OCI-LY7 (cell line): ENCODE measurements at regions not wholly inside any gene's neighbourhood (a gene's known extent, or its start where the extent isn't known, plus 50 kb on each side); places are given as distances from the start of the nearest gene placed in this dataset.

Source experiments
- BruUV-seq: library from RNA; stranded (reverse); fragments of 400-500 nt; replicated peaks from 2 replicates; lab custom pipeline; 2021; lab: Mats Ljungman, UMichigan
- CTCF ChIA-PET: fragments of 300-600 bp; sonication (Branson Sonifier 250); formaldehyde crosslinking; loops from one replicate; lab custom pipeline; 2022; ENCODE audit warnings: antibody characterized with exemption; ENCODE audit not compliant: unreplicated experiment; lab: Charles Lee
- POLR2A ChIA-PET: fragments of 300-600 bp; sonication (Branson Sonifier 250); formaldehyde crosslinking; loops from one replicate; lab custom pipeline; 2022; ENCODE audit warnings: antibody characterized with exemption; lab: Charles Lee
- DNase-seq: peaks from one replicate; pipeline ENCODE4 v3.0.0-alpha.2; 2015; ENCODE audit warnings: low spot score
- H2AFZ ChIP-seq: fragments of 200-600 bp; sonication (generic), shearing (Covaris generic); 2 replicates; pipeline ENCODE4 v1.6.1; 2014; ENCODE audit warnings: mild to moderate bottlenecking, antibody characterized with exemption, low read length, moderate library complexity
- H3K27ac ChIP-seq: fragments of 200-600 bp; sonication (generic); 2 replicates; pipeline ENCODE4 v1.5.1; 2014; ENCODE audit warnings: mixed run types, low read depth, mild to moderate bottlenecking, moderate library complexity, low read length, inconsistent platforms; ENCODE audit not compliant: poor library complexity, severe bottlenecking
- H3K36me3 ChIP-seq: fragments of 200-600 bp; sonication (generic); 2 replicates; pipeline ENCODE4 v1.6.1; 2014; ENCODE audit warnings: mild to moderate bottlenecking, antibody characterized with exemption, low read length, moderate library complexity, mixed read lengths; ENCODE audit not compliant: insufficient read depth
- H3K4me1 ChIP-seq: fragments of 200-600 bp; sonication (generic); 2 replicates; pipeline ENCODE4 v1.5.1; 2014; ENCODE audit warnings: mild to moderate bottlenecking, low read length; ENCODE audit not compliant: insufficient read depth, poor library complexity, severe bottlenecking
- H3K4me2 ChIP-seq: fragments of 200-600 bp; sonication (generic); 2 replicates; pipeline ENCODE4 v1.6.1; 2014; ENCODE audit warnings: mild to moderate bottlenecking, low read length
- H3K4me3 ChIP-seq: fragments of 200-600 bp; sonication (generic); 2 replicates; pipeline ENCODE4 v1.5.1; 2014; ENCODE audit warnings: mild to moderate bottlenecking, low read depth, low read length; ENCODE audit not compliant: poor library complexity, severe bottlenecking
- H3K79me2 ChIP-seq: fragments of 200-600 bp; sonication (generic); 2 replicates; pipeline ENCODE4 v1.6.1; 2016; ENCODE audit warnings: low read depth, mild to moderate bottlenecking, low read length, moderate library complexity, mixed read lengths; ENCODE audit not compliant: insufficient read depth
- H3K9me2 ChIP-seq: fragments of 200-600 bp; sonication (generic); 2 replicates; pipeline ENCODE4 v1.6.1; 2016; ENCODE audit warnings: mild to moderate bottlenecking, low read length, mixed read lengths; ENCODE audit not compliant: insufficient read depth
- H3K9me3 ChIP-seq: fragments of 200-600 bp; sonication (generic); 2 replicates; pipeline ENCODE4 v1.6.1; 2014; ENCODE audit warnings: mild to moderate bottlenecking, mixed run types, low read length, mixed read lengths
- H4K20me1 ChIP-seq: fragments of 200-600 bp; sonication (generic); 2 replicates; pipeline ENCODE4 v1.6.1; 2014; ENCODE audit warnings: mild to moderate bottlenecking, antibody characterized with exemption, low read length, moderate library complexity, mixed read lengths; ENCODE audit not compliant: insufficient read depth
- CTCF ChIP-seq: fragments of 200-600 bp; sonication (generic); conservative IDR thresholded peaks from 2 replicates; pipeline ENCODE4 v1.5.1; 2014; ENCODE audit warnings: mild to moderate bottlenecking, antibody characterized with exemption, low read length, moderate library complexity, mixed read lengths
- EZH2phosphoT487 ChIP-seq: fragments of 200-600 bp; sonication (generic); IDR thresholded peaks from 2 replicates; pipeline ENCODE4 v1.6.1; 2018; ENCODE audit warnings: low read depth, borderline replicate concordance, mild to moderate bottlenecking, mixed run types, antibody characterized with exemption, low read length, moderate library complexity, mixed read lengths
- intact Hi-C: fragments of 100-400 bp; cut with micrococcal nuclease; formaldehyde crosslinking; loops from one replicate; pipeline ENCODE4 v1.10.0; 2022; ENCODE audit not compliant: unreplicated experiment

GRCh38 chr9:109910671-109911518, 130.9 kb downstream of the PALM2AKAP2 start:
- CTCF ChIA-PET, result interaction anchor here (0.5 to 0.8 kb wide), 4 partner anchors 8 to 233 kb away, joined by 3 to 5 read pairs (median 3); no protein-coding TSS in a partner anchor
- Histone ChIP-seq H3K36me3 (no peaks in the 10 kb centered on the region), H3K4me2 (peak overlapping the region; percentile 71), H3K4me1 (peaks cover 100% of the 10 kb centered on the region), H3K9me3 (no peaks in the 10 kb centered on the region), H4K20me1 (no peaks in the 10 kb centered on the region), H3K4me3 (no peak overlapping the region), H3K79me2 (no peaks in the 10 kb centered on the region), H3K9me2 (no peaks in the 10 kb centered on the region), H2AFZ (peak overlapping the region; percentile 65; the same call in 1 of the 2 replicates), H3K27ac (peak overlapping the region; percentile 98)
- intact Hi-C loops, result no loop called here
- DNase-seq, result no peak
- no peak for TF ChIP-seq CTCF
- no peak for TF ChIP-seq EZH2phosphoT487
- POLR2A ChIA-PET, result interaction anchor here (0.6 to 19.3 kb wide), 11 partner anchors 7 to 240 kb away, joined by 3 to 358 read pairs (median 13); no protein-coding TSS in a partner anchor
- no TSS peak for BruUV-seq

- no TSS peak for BruUV-seq
- peak overlapping the region; percentile 65; the same call in 1 of the 2 replicates for H2AFZ ChIP-seq
- H3K4me1 ChIP-seq, result peaks cover 100% of the 10 kb centered on the region
- H3K27ac ChIP-seq, result peak overlapping the region; percentile 98
- no peaks in the 10 kb centered on the region for H3K79me2 ChIP-seq
- no peaks in the 10 kb centered on the region for H3K36me3 ChIP-seq
- H3K4me3 ChIP-seq, result peak overlapping the region; percentile 20
- ChIA-PET CTCF (interaction anchor here (0.8 to 2.5 kb wide), 3 partner anchors 56 to 237 kb away, joined by 3 to 14 read pairs (median 3); no protein-coding TSS in a partner anchor), POLR2A (interaction anchor here (1.3 to 19.3 kb wide), 13 partner anchors 9 to 239 kb away, joined by 3 to 358 read pairs (median 11); no protein-coding TSS in a partner anchor)
- peak overlapping the region; percentile 71 for H3K4me2 ChIP-seq
- H3K9me2 ChIP-seq, result no peaks in the 10 kb centered on the region
- H3K9me3 ChIP-seq, result no peaks in the 10 kb centered on the region
- intact Hi-C loops, result no loop called here
- TF ChIP-seq CTCF (no peak), EZH2phosphoT487 (no peak)
- no peak for DNase-seq
- H4K20me1 ChIP-seq, result no peaks in the 10 kb centered on the region
These were observed 132.1 kb downstream of the PALM2AKAP2 start for GRCh38 chr9:109912082-109912582.
